Mucosa of descending colon (tissue), 3 donors: ENCODE measurements at regions not wholly inside any gene's neighbourhood (a gene's known extent, or its start where the extent isn't known, plus 50 kb on each side); places are given as distances from the start of the nearest gene placed in this dataset.

ENCODE experiments used
- ATAC-seq: fragments of 200-7000 bp; cut with Tn5 transposase; one replicate; pipeline ENCODE4 v1.9.1; 2020; ENCODE audit warnings: mild to moderate bottlenecking, moderate library complexity
- DNase-seq, 3 donors: peaks; one replicate each; pipeline ENCODE4 v3.0.0-alpha.2; 2020
- H3K36me3 ChIP-seq: fragments of 200-600 bp; one replicate; pipeline ENCODE4 v1.8.0; 2021; ENCODE audit warnings: low read depth, mild to moderate bottlenecking
- H3K4me1 ChIP-seq: fragments of 200-600 bp; one replicate; pipeline ENCODE4 v1.8.0; 2021; ENCODE audit warnings: low read depth, mild to moderate bottlenecking
- H3K4me3 ChIP-seq: fragments of 200-600 bp; one replicate; pipeline ENCODE4 v1.8.0; 2021; ENCODE audit warnings: mild to moderate bottlenecking
- H3K9me3 ChIP-seq: fragments of 200-600 bp; one replicate; pipeline ENCODE4 v1.8.0; 2021; ENCODE audit warnings: mild to moderate bottlenecking
- intact Hi-C, 2 donors: fragments of 100-400 bp; cut with DNase I in 1 of 2; cut with micrococcal nuclease in 1 of 2; formaldehyde crosslinking; loops; one replicate each; pipeline versions ENCODE4 v1.11.0 to v1.11.1; 2022; cut with DNase I, micrococcal nuclease
- TF ChIP-seq, protein P1 (sequence below): fragments of 200-600 bp; IDR thresholded peaks from one replicate; pipeline ENCODE4 v1.8.0; 2022; ENCODE audit warnings: antibody characterized with exemption, mild to moderate bottlenecking
- donor health status: DM: no; HTN: no; CAD: no; lungs with moderate emphysema.
- donor health status: DM: no; HTN: no; CAD: no.
- donor health status: DM: no; HTN: yes; CAD: no.

- Histone ChIP-seq H3K36me3 (no peaks in the 10 kb centered on the region), H3K4me3 (no peak overlapping the region), H3K4me1 (peaks cover 7% of the 10 kb centered on the region), H3K9me3 (no peaks in the 10 kb centered on the region)
- ATAC-seq = no peak
- intact Hi-C loops = no loop called here
- TF ChIP-seq, protein P1, sequence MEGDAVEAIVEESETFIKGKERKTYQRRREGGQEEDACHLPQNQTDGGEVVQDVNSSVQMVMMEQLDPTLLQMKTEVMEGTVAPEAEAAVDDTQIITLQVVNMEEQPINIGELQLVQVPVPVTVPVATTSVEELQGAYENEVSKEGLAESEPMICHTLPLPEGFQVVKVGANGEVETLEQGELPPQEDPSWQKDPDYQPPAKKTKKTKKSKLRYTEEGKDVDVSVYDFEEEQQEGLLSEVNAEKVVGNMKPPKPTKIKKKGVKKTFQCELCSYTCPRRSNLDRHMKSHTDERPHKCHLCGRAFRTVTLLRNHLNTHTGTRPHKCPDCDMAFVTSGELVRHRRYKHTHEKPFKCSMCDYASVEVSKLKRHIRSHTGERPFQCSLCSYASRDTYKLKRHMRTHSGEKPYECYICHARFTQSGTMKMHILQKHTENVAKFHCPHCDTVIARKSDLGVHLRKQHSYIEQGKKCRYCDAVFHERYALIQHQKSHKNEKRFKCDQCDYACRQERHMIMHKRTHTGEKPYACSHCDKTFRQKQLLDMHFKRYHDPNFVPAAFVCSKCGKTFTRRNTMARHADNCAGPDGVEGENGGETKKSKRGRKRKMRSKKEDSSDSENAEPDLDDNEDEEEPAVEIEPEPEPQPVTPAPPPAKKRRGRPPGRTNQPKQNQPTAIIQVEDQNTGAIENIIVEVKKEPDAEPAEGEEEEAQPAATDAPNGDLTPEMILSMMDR = no peak
- no peak for DNase-seq
Measured at GRCh38 chr1:234751678-234752077, 141.7 kb upstream of the IRF2BP2 start.

- Histone ChIP-seq H3K9me3 (no peaks in the 10 kb centered on the region), H3K4me3 (no peak overlapping the region), H3K4me1 (peaks cover 7% of the 10 kb centered on the region), H3K36me3 (no peaks in the 10 kb centered on the region)
- intact Hi-C loops = no loop called here
- no peak for DNase-seq
- TF ChIP-seq, protein P1 = no peak
- ATAC-seq = peak; percentile 85
Measured at GRCh38 chr1:234750922-234751627, 141.1 kb upstream of the IRF2BP2 start.

DNA sequence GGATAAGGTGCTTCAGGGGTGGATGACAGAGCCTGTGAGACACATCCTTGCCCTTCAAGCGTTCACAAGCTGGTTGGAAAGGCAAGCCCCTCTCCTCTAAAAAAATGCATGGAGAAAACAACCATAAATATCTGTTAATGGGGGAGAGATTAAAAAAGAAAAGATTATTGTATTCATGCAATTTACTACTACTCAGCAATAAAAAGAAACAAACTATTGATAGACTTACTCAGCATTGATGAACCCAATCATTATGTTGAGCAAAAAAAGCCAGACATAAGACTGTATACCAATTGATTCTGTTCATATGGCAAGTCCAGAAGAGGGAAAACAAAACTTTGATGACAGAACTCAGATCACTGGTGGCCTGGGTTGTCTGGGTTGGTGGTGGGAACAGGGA is 138.7 kb upstream of the IRF2BP2 start:
- intact Hi-C loops = no loop called here
- no peak for ATAC-seq
- Histone ChIP-seq H3K4me1 (peaks cover 10% of the 10 kb centered on the region), H3K9me3 (no peaks in the 10 kb centered on the region), H3K36me3 (no peaks in the 10 kb centered on the region), H3K4me3 (no peak overlapping the region)
- no peak for DNase-seq
- TF ChIP-seq, protein P1 = no peak

GRCh38 chr1:234748066-234748465 is 138.1 kb upstream of the IRF2BP2 start:
- no peak for DNase-seq
- peaks cover 10% of the 10 kb centered on the region for H3K4me1 ChIP-seq
- intact Hi-C loops = no loop called here
- H3K4me3 ChIP-seq = no peak overlapping the region
- no peaks in the 10 kb centered on the region for H3K36me3 ChIP-seq
- no peak for ATAC-seq
- TF ChIP-seq, protein P1 = no peak
- H3K9me3 ChIP-seq = no peaks in the 10 kb centered on the region

- intact Hi-C loops = no loop called here
- DNase-seq (no peak), ATAC-seq (no peak)
- Histone ChIP-seq H3K4me3 (no peak overlapping the region), H3K36me3 (no peaks in the 10 kb centered on the region), H3K9me3 (no peaks in the 10 kb centered on the region), H3K4me1 (peaks cover 10% of the 10 kb centered on the region)
- TF ChIP-seq, protein P1 = no peak
Measured at GRCh38 chr1:234746798-234747196, 136.8 kb upstream of the IRF2BP2 start.
